IMR-90 (cell line): ENCODE measurements at regions not wholly inside any gene's neighbourhood (a gene's known extent, or its start where the extent isn't known, plus 50 kb on each side); places are given as distances from the start of the nearest gene placed in this dataset.

Experiments
- BHLHE40 ChIP-seq: fragments of 150-350 bp; IDR thresholded peaks from 2 replicates; pipeline ENCODE4 v1.6.1; 2016; ENCODE audit warnings: mild to moderate bottlenecking, low read depth, low read length
- CEBPB ChIP-seq: IDR thresholded peaks from 2 replicates; pipeline ENCODE4 v1.6.1; 2012; ENCODE audit warnings: low read depth, low read length, improper control_type of control experiment
- CHD1 ChIP-seq: IDR thresholded peaks from 2 replicates; pipeline ENCODE4 v1.6.1; 2012; ENCODE audit warnings: low read depth, low read length, improper control_type of control experiment
- CTCF ChIP-seq: conservative IDR thresholded peaks from 2 replicates; pipeline ENCODE4 v1.5.1; 2012; ENCODE audit warnings: mild to moderate bottlenecking, low read depth, low read length, improper control_type of control experiment
- MXI1 ChIP-seq: IDR thresholded peaks from 2 replicates; pipeline ENCODE4 v1.6.1; 2012; ENCODE audit warnings: low read depth, mild to moderate bottlenecking, low read length, moderate library complexity, borderline replicate concordance
- NFE2L2 ChIP-seq: fragments of 150-350 bp; IDR thresholded peaks from 2 replicates; pipeline ENCODE4 v1.6.1; 2016; ENCODE audit warnings: low read depth, mild to moderate bottlenecking, low read length
- POLR2A ChIP-seq: IDR thresholded peaks from 2 replicates; pipeline ENCODE4 v1.6.1; 2012; ENCODE audit warnings: mild to moderate bottlenecking, low read depth, low read length
- RCOR1 ChIP-seq: IDR thresholded peaks from 2 replicates; pipeline ENCODE4 v1.6.1; 2012; ENCODE audit warnings: mild to moderate bottlenecking, low read length, improper control_type of control experiment; ENCODE audit not compliant: insufficient replicate concordance
- USF2 ChIP-seq: fragments of 150-350 bp; IDR thresholded peaks from 2 replicates; pipeline ENCODE4 v1.6.1; 2017; ENCODE audit warnings: mild to moderate bottlenecking, antibody characterized with exemption, low read length, low read depth

GRCh38 chr2:8376603-8377410, 305.0 kb upstream of the ID2 start:
- TF ChIP-seq CTCF (no peak), USF2 (no peak), NFE2L2 (no peak), MXI1 (no peak), POLR2A (no peak), BHLHE40 (no peak), RCOR1 (no peak), CEBPB (no peak), CHD1 (no peak)
